ENCODE measurements at regions not wholly inside any gene's neighbourhood (a gene's known extent, or its start where the extent isn't known, plus 50 kb on each side); places are given as distances from the start of the nearest gene placed in this dataset.

DNA sequence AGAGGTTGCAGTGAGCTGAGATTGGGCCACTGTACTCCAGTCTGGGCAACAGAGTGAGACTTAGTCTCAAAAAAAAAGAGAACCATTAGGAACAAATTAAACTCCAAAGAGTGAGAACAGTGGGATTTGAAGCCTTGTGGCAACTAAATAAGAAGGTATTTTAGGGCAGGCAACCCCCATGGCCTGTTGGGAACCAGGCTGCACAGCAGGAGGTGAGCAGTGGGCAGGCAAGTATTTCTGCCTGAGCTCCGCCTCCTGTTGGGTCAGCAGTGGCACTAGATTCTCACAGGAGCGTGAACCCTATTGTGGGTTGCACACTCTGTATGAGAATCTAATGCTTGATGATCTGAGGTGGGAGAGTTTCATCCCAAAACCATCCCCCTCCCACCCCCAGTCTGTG, 57.6 kb upstream of the MED9 start:
- DNase-seq, result no peak

DNA sequence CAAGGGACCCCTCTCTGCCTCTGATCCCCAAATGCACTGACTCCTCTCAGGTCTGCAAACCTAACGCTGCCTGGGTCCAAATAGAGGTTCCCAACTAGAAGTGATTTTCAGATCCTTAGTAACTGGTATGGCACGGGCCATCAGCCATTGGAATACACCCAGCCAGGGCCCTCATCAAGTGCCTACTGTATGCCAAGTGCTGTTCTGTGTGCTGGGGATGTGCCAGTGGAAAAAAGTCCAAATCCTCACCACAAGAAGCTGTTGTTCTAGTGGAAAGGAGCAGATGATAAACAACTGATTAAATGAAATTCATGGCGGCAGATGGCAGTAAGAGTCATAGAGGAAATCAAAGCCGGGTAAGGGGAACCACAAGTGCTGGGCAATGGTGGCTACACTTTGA, 57.2 kb upstream of the MED9 start:
- no peak for DNase-seq

DNA sequence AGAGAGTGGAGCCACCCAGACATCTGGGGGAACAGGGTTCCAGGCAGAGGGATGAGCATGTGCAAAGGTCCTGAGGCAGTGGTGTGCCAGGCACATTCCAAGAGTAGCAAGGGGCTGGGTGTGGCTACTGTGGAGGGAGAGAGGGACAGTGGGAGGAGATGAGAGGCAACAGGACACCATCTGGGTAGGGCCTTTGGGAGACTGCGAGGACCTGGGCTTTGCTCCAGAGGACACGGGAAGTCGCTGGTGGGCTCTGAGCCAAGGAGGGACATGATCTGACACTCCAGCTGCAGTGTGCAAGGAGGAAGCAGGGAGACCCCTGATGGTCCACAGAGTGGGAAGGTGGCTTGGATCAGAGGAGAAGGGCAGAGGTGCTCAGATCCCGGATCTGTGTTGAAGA, 56.7 kb upstream of the MED9 start:
- no peak for DNase-seq

DNA sequence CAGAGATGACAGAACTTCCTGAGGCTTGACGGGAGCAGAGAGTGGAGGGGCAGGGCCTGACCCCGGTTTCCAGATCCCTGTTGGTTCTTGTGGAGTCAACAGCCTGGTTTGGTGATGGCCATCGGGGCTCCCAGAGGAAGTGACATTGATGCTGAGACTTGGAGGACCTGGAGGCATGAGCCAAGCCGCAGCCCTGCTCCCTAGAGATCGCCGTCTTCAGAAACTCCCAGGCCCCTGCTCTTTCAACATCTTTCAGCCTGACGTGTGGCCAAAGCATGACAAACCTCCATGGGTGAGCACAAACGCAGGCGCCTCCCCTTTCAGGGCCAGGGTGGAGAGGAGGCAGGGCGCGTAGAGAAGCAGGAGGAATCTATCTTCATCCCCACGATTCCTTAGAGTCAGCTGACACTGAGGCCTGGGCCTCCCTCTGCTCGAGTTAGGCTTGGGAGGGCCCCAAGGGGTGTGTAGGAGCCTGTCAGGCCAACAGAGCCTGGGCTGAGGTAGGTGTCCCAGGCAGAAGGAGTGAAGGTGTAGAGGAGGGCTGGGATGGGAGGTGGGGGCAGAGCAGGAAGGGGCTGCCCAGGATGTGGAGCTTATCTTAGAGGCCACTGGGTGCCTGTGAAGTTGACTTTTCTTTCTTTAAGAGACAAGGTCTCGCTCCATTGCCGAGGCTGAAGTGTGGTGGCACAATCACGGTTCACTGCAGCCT, 56.1 kb upstream of the MED9 start:
- no peak for DNase-seq

DNA sequence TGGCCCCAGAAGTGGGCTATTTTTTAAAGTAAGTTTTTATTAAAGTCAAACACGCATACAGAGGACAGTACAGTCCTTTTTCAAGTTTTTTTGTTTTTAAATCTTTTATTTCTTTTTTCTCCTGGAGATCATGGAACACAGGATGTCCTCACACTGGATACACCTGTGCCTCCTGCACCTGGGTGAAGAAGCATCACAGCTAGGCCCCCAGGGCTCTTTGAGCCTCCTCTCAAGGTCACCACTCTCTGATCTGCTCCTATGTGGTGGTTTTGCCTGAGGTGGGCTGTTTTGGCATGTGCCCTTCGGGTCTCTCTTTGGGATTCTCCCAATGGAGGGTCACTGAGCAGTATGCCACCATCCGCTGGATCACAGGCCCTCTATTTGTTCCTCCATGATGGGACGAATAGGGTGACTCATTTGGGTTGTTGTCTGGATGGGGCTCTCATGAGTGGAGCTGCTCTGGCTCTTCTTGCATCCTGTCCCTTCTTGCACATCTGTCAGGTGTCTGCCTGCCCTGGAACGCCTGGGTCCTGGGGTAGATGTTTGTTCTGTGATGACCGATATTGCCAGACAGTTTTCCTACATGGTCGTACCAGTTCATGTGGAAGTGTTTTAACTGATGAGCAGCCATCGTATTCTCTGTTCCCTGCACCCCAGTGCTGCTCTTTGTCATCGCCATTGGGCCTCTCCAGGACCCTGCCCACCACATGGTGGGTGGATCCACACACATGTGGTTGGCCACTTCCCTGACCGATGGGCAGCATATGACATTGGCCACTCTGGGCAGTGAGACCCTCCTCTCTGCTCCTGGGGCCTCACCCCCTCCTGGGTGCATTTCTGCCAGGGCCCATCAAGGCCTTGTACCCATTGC, 55.2 kb upstream of the MED9 start:
- DNase-seq, result no peak

DNA sequence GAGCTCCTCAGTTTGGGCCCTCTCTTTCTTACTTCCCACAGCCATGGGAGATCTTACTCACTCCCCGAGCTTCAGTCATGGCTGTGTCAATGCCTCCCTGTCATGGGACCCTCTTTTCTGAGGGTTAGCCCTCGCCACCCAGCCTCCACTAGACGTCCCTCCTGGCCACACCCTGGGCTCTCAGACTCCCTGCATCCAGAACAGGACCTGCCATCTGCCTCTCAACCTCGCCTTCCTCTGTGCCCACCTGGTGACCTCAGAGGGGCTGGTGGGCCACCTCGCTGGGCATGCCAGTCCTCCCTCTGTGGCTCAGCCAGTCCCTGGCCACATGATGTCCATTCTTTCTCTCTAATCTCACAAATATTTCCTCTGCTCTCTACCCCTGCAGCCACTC, 54.6 kb upstream of the MED9 start:
- no peak for DNase-seq

DNA sequence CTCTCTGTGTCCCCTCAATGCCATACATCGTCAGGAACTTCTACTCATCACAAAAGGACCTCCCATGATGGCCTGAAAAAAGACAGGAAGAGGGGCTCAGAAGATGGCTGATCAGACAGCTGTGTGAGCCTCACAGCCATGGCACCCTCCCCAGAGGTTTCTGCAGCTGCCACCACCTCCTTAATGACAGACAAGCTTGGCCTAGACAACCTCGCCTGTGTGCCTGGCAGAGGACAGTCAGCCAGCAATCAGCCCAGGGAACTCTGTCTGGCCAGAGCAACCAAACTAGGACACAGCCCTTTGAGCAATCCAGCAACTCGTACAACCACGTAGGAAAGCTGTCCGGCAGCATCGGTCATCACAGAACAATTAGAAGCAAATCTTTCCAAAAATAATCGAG, 54.2 kb upstream of the MED9 start:
- no peak for DNase-seq

DNA sequence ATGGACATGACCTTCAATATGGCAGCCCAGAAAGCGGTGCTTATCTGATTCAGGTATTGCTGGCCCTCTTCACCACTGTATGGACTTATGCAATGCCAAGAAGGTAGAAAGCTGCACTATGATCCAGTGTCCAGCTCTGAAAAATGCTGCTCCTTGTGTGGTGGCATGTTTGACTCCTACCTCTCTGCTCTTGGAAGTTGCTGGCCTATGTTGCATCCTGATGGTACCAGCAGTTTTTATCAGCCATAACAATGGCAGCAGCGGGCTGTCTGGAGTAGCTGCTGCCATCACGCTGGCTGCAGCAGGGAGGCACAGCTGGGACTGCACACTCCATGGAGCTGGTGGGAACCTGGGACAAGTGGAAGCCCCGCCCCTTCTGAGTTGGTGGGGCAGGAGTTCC, 53.1 kb upstream of the MED9 start:
- DNase-seq, result no peak

DNA sequence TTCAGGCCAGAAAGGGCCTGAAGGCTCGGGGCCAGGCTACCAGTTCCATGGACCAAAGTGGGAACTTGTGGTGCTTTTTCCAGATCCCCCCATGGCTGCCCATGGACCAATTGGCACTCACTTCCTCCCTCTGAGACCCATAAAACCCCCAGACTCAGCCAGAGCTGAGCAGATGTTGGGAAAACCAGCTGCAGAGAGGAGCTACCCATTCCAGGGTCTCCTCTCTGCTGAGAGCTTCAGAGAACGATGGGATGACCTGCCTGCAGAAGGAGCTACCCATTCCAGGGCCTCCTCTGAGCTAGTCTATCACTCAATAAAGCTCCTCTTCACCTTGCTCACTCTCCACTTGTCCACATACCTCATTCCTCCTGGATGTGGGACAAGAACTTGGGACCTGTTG, 52.2 kb upstream of the MED9 start:
- no peak for DNase-seq

DNA sequence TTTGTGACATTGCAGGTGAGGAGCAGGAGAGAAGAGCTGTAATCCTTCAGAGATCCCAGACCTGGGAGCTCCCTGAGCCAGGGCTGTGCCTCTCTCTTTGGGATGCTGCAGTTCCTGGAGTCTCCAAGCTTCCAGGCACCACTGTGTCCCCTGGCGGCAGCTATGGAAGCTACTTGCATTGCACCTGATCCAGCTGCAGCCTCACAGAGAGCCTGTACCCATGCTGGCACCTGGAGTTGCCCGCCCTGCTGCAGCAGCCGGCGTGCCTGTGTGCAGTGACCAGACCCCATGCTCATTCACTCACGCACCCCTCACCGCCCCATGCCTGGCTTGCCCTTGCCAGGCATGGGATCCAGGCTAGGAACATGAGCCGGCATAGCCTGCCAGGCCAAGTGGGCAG, 51.8 kb upstream of the MED9 start:
- DNase-seq, result no peak

DNA sequence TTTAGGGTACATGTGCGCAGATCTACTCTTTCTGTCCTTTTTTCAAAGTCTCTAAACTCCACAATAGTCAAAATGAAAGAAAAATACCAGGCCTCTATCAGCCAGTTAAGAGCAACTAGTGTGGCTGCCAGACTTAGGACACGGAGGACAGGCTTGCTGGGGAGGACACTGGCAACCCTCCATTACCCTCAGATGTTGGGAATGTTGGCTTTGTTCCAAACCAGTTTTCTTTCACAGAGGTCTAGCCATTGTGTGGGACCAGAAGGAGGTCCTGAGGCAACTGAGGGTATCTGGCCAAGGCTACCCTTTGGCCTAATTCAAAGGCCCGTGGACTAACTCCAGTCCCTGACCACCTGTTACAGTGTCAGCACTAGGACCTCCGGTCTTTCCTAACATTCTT, 51.2 kb upstream of the MED9 start:
- DNase-seq, result no peak

DNA sequence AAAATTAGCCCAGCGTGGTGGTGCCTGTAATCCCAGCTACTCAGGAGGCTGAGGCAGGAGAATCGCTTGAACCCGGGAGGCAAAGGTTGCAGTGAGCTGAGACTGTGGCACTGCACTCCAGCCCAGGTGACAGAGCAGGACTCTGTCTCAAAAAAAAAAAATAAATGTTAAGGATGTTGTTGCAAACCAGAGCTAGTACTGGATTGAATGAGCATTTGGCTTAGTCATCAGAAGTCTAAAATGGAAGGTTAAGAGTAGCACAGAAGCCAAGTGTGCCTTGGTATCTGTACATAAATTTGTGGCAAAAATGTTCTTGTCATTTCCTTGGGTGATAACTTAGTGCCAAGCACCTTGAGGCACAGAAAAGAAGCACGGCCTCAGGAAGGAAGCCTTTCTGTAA, 50.6 kb upstream of the MED9 start:
- DNase-seq, result no peak
